ENCODE measurements at regions not wholly inside any gene's neighbourhood (a gene's known extent, or its start where the extent isn't known, plus 50 kb on each side); places are given as distances from the start of the nearest gene placed in this dataset.

DNA sequence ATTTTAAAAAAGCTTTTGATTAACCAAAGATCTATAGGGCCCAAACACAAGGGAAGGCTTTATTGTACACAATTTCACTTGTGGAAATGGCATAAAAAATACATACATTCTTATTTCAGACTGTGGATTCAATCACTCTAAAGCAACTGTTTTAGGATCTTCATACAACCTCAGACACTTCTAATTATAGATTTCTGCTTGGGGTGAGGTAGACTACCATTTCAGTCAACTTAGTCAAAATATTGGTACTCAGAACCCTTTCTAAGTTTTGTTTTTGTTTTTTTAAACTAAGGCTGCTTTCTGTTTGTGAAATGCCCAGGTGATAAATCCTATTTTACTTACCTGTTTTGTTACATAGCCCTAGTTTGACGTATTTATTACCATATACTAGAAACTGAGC is 284.5 kb upstream of the RASA1 start:
- TF ChIP-seq, protein P1, sequence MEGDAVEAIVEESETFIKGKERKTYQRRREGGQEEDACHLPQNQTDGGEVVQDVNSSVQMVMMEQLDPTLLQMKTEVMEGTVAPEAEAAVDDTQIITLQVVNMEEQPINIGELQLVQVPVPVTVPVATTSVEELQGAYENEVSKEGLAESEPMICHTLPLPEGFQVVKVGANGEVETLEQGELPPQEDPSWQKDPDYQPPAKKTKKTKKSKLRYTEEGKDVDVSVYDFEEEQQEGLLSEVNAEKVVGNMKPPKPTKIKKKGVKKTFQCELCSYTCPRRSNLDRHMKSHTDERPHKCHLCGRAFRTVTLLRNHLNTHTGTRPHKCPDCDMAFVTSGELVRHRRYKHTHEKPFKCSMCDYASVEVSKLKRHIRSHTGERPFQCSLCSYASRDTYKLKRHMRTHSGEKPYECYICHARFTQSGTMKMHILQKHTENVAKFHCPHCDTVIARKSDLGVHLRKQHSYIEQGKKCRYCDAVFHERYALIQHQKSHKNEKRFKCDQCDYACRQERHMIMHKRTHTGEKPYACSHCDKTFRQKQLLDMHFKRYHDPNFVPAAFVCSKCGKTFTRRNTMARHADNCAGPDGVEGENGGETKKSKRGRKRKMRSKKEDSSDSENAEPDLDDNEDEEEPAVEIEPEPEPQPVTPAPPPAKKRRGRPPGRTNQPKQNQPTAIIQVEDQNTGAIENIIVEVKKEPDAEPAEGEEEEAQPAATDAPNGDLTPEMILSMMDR (IDR thresholded peaks at IDR 0.05): no peak
- no peak for TF ChIP-seq EP300 (IDR thresholded peaks at IDR 0.05; ENCODE audit: low read depth)
